ENCODE measurements at regions not wholly inside any gene's neighbourhood (a gene's known extent, or its start where the extent isn't known, plus 50 kb on each side); places are given as distances from the start of the nearest gene placed in this dataset.

DNA sequence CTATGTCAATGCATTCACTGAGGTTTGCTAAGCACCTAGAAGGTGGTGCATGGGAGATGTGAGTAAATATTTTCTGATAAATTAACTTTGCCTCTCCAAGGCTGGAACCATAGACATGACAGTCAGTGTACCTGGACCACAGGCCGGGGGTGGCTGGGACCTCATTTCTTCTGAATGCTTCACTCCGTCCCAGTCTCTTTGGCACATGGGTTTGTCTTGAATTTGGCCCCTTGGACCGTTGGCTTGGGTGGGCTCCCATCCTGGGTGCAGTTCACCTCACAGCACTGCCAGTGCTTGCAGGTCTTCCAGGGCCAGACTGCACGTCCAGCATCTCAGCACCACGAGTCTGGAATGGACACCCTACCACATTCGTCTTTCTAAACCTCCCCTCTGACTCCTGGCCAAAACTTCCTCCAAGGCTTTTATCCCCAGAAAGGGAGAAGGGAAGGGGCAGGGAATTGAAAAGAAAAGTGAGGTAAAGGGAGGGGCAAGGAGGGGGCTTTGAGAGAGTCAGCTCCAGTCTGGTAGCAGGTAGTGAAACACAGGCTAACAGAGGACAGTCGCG is 267.8 kb downstream of the MED10 start:
- H3K36me3 Mint-ChIP-seq = no peaks in the 10 kb centered on the region
- H3K9me3 ChIP-seq (ENCODE audit: low read depth) = no peaks in the 10 kb centered on the region
- H4K20me1 ChIP-seq (ENCODE audit: low read depth) = no peaks in the 10 kb centered on the region
- no peak overlapping the region for H3K9ac ChIP-seq
- no peaks in the 10 kb centered on the region for H3K79me2 ChIP-seq (ENCODE audit: low read depth)
- no peaks in the 10 kb centered on the region for H3K9me3 Mint-ChIP-seq
- H3K27me3 ChIP-seq = no peaks in the 10 kb centered on the region
- H3K27me3 Mint-ChIP-seq (ENCODE audit: insufficient read depth, low read depth) = peaks cover 5% of the 10 kb centered on the region
- TF ChIP-seq EZH2phosphoT487 (IDR thresholded peaks at IDR 0.05) = no peak
- no peak for TF ChIP-seq CTCF (IDR thresholded peaks at IDR 0.05)
- TF ChIP-seq EZH2 (IDR thresholded peaks at IDR 0.05) = no peak
- DNase-seq (ENCODE audit: low spot score) = no peak
- no peaks in the 10 kb centered on the region for H3F3A ChIP-seq (ENCODE audit: low read depth)
- H3K27ac Mint-ChIP-seq = no peak overlapping the region
- no peak overlapping the region for H3K4me2 ChIP-seq
- H2AFZ ChIP-seq (replicated peaks) = no peak overlapping the region
- H3K36me3 ChIP-seq = no peaks in the 10 kb centered on the region
- H3K4me1 ChIP-seq = no peaks in the 10 kb centered on the region
- H3K4me3 Mint-ChIP-seq = no peak overlapping the region
- no peak overlapping the region for H3K27ac ChIP-seq
- no peak overlapping the region for H3K4me3 ChIP-seq
- H3K4me1 Mint-ChIP-seq = peaks cover 4% of the 10 kb centered on the region

GRCh38 chr5:6108981-6109825 is 269.1 kb downstream of the MED10 start:
- Histone ChIP-seq H3K9ac (no peak overlapping the region), H2AFZ (replicated peaks) (no peak overlapping the region), H3K4me1 (no peaks in the 10 kb centered on the region), H3K27ac (no peak overlapping the region), H3K79me2 (ENCODE audit: low read depth) (no peaks in the 10 kb centered on the region), H3K4me2 (no peak overlapping the region), H4K20me1 (ENCODE audit: low read depth) (no peaks in the 10 kb centered on the region), H3K36me3 (no peaks in the 10 kb centered on the region), H3K9me3 (ENCODE audit: low read depth) (no peaks in the 10 kb centered on the region), H3K27me3 (no peaks in the 10 kb centered on the region), H3K4me3 (no peak overlapping the region), H3F3A (ENCODE audit: low read depth) (no peaks in the 10 kb centered on the region)
- peaks cover 4% of the 10 kb centered on the region for H3K4me1 Mint-ChIP-seq
- peaks cover 8% of the 10 kb centered on the region for H3K27me3 Mint-ChIP-seq (ENCODE audit: insufficient read depth, low read depth)
- no peak overlapping the region for H3K4me3 Mint-ChIP-seq
- DNase-seq (ENCODE audit: low spot score) = no peak
- no peaks in the 10 kb centered on the region for H3K36me3 Mint-ChIP-seq
- H3K27ac Mint-ChIP-seq = no peak overlapping the region
- no peaks in the 10 kb centered on the region for H3K9me3 Mint-ChIP-seq
- TF ChIP-seq EZH2phosphoT487 (IDR thresholded peaks at IDR 0.05) (no peak), CTCF (IDR thresholded peaks at IDR 0.05) (no peak)

- TF ChIP-seq EZH2phosphoT487 (IDR thresholded peaks at IDR 0.05) = no peak
Observed at GRCh38 chr5:6108540-6108848, 269.9 kb downstream of the MED10 start.

More at GRCh38 chr5:6108540-6108848, 269.9 kb downstream of the MED10 start:
- H3K36me3 ChIP-seq = no peaks in the 10 kb centered on the region
- peak overlapping the region; percentile 4 for H3K27ac Mint-ChIP-seq
- H2AFZ ChIP-seq (replicated peaks) = no peak overlapping the region
- H3K4me2 ChIP-seq = no peak overlapping the region
- no peaks in the 10 kb centered on the region for H3K4me1 ChIP-seq
- H3K27ac ChIP-seq = no peak overlapping the region
- no peaks in the 10 kb centered on the region for H3K36me3 Mint-ChIP-seq
- no peak overlapping the region for H3K4me3 ChIP-seq
- H4K20me1 ChIP-seq (ENCODE audit: low read depth) = no peaks in the 10 kb centered on the region
- H3K4me1 Mint-ChIP-seq = peaks cover 4% of the 10 kb centered on the region
- no peak for DNase-seq (ENCODE audit: low spot score)
- no peaks in the 10 kb centered on the region for H3K9me3 ChIP-seq (ENCODE audit: low read depth)
- H3K9me3 Mint-ChIP-seq = no peaks in the 10 kb centered on the region
- H3K27me3 ChIP-seq = no peaks in the 10 kb centered on the region
- H3K79me2 ChIP-seq (ENCODE audit: low read depth) = no peaks in the 10 kb centered on the region
- no peak overlapping the region for H3K9ac ChIP-seq
- H3K27me3 Mint-ChIP-seq (ENCODE audit: insufficient read depth, low read depth) = peaks cover 8% of the 10 kb centered on the region
- no peaks in the 10 kb centered on the region for H3F3A ChIP-seq (ENCODE audit: low read depth)
- no peak overlapping the region for H3K4me3 Mint-ChIP-seq

All from neural progenitor cell (in vitro differentiated cells).